ENCODE measurements at regions not wholly inside any gene's neighbourhood (a gene's known extent, or its start where the extent isn't known, plus 50 kb on each side); places are given as distances from the start of the nearest gene placed in this dataset.

DNA sequence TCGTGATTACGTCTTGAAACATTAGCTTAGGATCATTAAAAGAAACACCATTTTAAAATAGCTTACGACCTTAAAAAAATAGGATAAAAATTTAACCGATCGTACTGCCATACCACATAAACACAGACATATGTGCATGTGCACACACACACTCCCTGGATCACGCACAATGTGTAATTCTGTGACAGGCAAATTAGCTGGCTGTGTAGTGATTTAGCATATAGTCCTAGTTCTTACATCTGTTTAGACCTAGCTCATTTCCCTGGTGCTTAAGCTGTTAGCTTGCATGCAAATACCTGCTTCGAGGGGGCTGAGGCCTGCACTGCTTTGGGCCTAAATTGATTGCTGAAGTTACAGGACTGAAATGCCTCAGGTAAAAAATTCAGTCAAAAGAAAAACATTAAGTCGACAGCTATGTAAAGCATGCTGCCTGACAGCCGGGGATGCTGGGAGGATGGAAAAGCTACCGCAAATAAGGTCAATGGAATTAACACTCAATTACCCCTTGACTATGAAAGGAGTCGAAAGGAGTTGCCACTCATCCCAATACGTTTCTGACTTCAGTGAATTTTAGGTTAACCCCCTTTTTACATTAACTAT, 267.1 kb upstream of the FZD8 start:
- H3K9me3 ChIP-seq, result no peaks in the 10 kb centered on the region
- DNase-seq, result no peak
- H3K27me3 ChIP-seq, result no peaks in the 10 kb centered on the region
- 81 to 90% (median 86%) methylated on average over 12 of the region's 12 CpGs for WGBS, 5 donors
- peaks cover 0 to 7% (median 3%) of the 10 kb centered on the region in 4 donors for H3K4me1 ChIP-seq
- intact Hi-C loops (cut with DNase I; ENCODE audit: low total_unique reads), result no loop called here
- no peak overlapping the region for H3K4me3 ChIP-seq
- H3K27ac ChIP-seq, result no peak overlapping the region
- TF ChIP-seq EP300 (IDR thresholded peaks at IDR 0.05) (no peak), POLR2AphosphoS5 (IDR thresholded peaks at IDR 0.05) (no peak), POLR2A (IDR thresholded peaks at IDR 0.05) (no peak)
- TF ChIP-seq, protein P1, sequence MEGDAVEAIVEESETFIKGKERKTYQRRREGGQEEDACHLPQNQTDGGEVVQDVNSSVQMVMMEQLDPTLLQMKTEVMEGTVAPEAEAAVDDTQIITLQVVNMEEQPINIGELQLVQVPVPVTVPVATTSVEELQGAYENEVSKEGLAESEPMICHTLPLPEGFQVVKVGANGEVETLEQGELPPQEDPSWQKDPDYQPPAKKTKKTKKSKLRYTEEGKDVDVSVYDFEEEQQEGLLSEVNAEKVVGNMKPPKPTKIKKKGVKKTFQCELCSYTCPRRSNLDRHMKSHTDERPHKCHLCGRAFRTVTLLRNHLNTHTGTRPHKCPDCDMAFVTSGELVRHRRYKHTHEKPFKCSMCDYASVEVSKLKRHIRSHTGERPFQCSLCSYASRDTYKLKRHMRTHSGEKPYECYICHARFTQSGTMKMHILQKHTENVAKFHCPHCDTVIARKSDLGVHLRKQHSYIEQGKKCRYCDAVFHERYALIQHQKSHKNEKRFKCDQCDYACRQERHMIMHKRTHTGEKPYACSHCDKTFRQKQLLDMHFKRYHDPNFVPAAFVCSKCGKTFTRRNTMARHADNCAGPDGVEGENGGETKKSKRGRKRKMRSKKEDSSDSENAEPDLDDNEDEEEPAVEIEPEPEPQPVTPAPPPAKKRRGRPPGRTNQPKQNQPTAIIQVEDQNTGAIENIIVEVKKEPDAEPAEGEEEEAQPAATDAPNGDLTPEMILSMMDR (IDR thresholded peaks at IDR 0.05), result no peak
- no peaks in the 10 kb centered on the region for H3K36me3 ChIP-seq

DNA sequence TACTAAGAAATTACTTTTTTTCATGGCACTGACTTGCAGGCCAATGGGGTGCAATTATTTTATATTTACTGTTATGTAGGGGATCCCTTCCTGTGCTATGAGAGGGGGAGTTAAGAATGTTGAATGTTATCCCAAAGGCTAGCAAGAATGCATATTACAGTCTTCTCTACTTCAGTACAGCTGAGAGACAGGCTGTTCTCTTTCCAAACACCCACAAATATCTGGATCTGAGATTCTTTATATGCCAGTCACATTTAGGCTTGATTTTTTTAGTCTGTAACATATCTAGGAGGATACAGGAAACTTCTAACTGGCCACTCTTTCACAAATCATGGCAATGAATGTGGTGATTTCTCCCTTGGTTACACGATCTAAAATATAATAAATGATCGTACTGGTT, 266.4 kb upstream of the FZD8 start:
- Histone ChIP-seq H3K4me3 (no peak overlapping the region), H3K27me3 (no peaks in the 10 kb centered on the region), H3K4me1 (peaks cover 0 to 7% (median 3%) of the 10 kb centered on the region in 4 donors), H3K27ac (no peak overlapping the region), H3K36me3 (no peaks in the 10 kb centered on the region), H3K9me3 (no peaks in the 10 kb centered on the region)
- TF ChIP-seq EP300 (IDR thresholded peaks at IDR 0.05) (no peak), POLR2AphosphoS5 (IDR thresholded peaks at IDR 0.05) (no peak), POLR2A (IDR thresholded peaks at IDR 0.05) (no peak)
- TF ChIP-seq, protein P1 (IDR thresholded peaks at IDR 0.05), result no peak
- no peak for DNase-seq
- WGBS, 5 donors, result 91 to 97% (median 94%) methylated on average over 2 of the region's 2 CpGs
- intact Hi-C loops (cut with DNase I; ENCODE audit: low total_unique reads), result no loop called here

DNA sequence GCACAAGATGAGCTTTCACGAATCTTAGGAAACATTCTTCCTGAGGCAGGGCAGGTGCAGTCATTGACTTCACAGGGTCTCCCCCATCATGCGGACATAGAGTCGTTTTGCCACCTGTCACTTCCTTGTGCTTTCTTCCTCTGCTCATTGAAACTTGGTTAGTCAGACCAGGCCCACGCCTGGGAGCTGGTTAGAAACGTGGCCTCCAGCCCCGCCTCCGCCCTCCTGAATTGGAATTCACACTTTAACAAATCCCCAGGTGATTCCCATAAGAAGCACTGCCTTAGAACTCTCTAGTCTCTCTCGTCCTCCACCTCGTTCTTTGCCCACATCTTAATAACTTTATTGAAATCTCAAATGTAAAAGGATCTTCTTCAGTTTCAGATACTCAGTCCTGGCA, 265.5 kb upstream of the FZD8 start:
- Histone ChIP-seq H3K36me3 (no peaks in the 10 kb centered on the region), H3K4me1 (peaks cover 0 to 3% (median under 1%) of the 10 kb centered on the region in 4 donors), H3K9me3 (no peaks in the 10 kb centered on the region), H3K27ac (no peak overlapping the region), H3K4me3 (no peak overlapping the region), H3K27me3 (no peaks in the 10 kb centered on the region)
- intact Hi-C loops (cut with DNase I; ENCODE audit: low total_unique reads), result no loop called here
- WGBS, 5 donors, result 68 to 75% (median 75%) methylated on average over 9 of the region's 9 CpGs
- no peak for DNase-seq
- no peak for TF ChIP-seq POLR2AphosphoS5 (IDR thresholded peaks at IDR 0.05)
- TF ChIP-seq EP300 (IDR thresholded peaks at IDR 0.05), result no peak
- TF ChIP-seq, protein P1 (IDR thresholded peaks at IDR 0.05), result no peak
- TF ChIP-seq POLR2A (IDR thresholded peaks at IDR 0.05), result no peak

DNA sequence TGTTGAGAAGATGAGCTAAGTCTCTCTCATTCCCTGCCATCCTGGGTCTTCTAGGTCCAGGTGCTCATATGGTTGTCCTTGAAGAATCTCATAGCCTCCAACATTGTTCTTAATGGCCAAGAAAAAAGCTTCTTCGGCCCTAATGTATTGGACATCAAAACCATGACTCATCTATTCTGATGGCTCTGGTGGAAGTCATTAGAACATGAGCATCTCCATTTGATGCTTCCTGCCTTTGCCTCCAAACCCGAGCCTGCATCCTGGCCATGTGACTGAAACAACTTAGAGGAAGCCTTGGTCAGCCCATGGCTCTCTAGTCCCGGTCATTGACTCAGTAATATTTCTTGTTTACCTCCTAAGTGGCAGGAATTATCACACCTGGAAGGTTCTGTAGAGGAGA, 264.1 kb upstream of the FZD8 start:
- H3K27ac ChIP-seq, result no peak overlapping the region
- 78 to 84% (median 83%) methylated on average over 3 of the region's 3 CpGs for WGBS, 5 donors
- no peaks in the 10 kb centered on the region for H3K27me3 ChIP-seq
- no peak overlapping the region for H3K4me3 ChIP-seq
- no peaks in the 10 kb centered on the region for H3K4me1 ChIP-seq
- TF ChIP-seq POLR2A (IDR thresholded peaks at IDR 0.05), result no peak
- TF ChIP-seq POLR2AphosphoS5 (IDR thresholded peaks at IDR 0.05), result no peak
- no peak for TF ChIP-seq EP300 (IDR thresholded peaks at IDR 0.05)
- TF ChIP-seq, protein P1 (IDR thresholded peaks at IDR 0.05), result no peak
- intact Hi-C loops (cut with DNase I; ENCODE audit: low total_unique reads), result no loop called here
- no peaks in the 10 kb centered on the region for H3K9me3 ChIP-seq
- no peak for DNase-seq
- no peaks in the 10 kb centered on the region for H3K36me3 ChIP-seq
